Endothelial cell (in vitro differentiated cells): ENCODE measurements at regions not wholly inside any gene's neighbourhood (a gene's known extent, or its start where the extent isn't known, plus 50 kb on each side); places are given as distances from the start of the nearest gene placed in this dataset.

Experiments
- DNase-seq: peaks from one replicate; pipeline ENCODE4 v3.0.0; 2021; ENCODE audit warnings: low spot score
- H3K27ac Mint-ChIP-seq: one replicate; pipeline ENCODE4 v1.8.0; 2021; ENCODE audit warnings: mixed read lengths, inconsistent platforms; ENCODE audit not compliant: unreplicated experiment
- H3K27me3 Mint-ChIP-seq: one replicate; pipeline ENCODE4 v1.8.0; 2021; ENCODE audit warnings: mild to moderate bottlenecking, moderate library complexity, mixed read lengths, inconsistent platforms; ENCODE audit not compliant: unreplicated experiment
- H3K36me3 Mint-ChIP-seq: one replicate; pipeline ENCODE4 v1.8.0; 2021; ENCODE audit warnings: mild to moderate bottlenecking, low read depth, mixed read lengths, inconsistent platforms; ENCODE audit not compliant: unreplicated experiment
- H3K4me1 Mint-ChIP-seq: one replicate; pipeline ENCODE4 v1.8.0; 2021; ENCODE audit warnings: mild to moderate bottlenecking, mixed read lengths, inconsistent platforms; ENCODE audit not compliant: unreplicated experiment
- H3K4me3 Mint-ChIP-seq: one replicate; pipeline ENCODE4 v1.8.0; 2021; ENCODE audit warnings: mild to moderate bottlenecking, mixed read lengths, inconsistent platforms; ENCODE audit not compliant: unreplicated experiment
- H3K9me3 Mint-ChIP-seq: one replicate; pipeline ENCODE4 v1.8.0; 2021; ENCODE audit warnings: mixed read lengths, inconsistent platforms; ENCODE audit not compliant: unreplicated experiment
- CTCF ChIP-seq: fragments of 200-600 bp; sonication (generic); IDR thresholded peaks from one replicate; pipeline ENCODE4 v1.5.0; 2021; ENCODE audit warnings: antibody characterized with exemption; ENCODE audit not compliant: unreplicated experiment

GRCh38 chr2:129879614-129880180, 99.8 kb upstream of the RAB6C start:
- Mint-ChIP-seq H3K4me3 (no peak overlapping the region), H3K4me1 (no peaks in the 10 kb centered on the region), H3K36me3 (no peaks in the 10 kb centered on the region), H3K27ac (no peak overlapping the region), H3K9me3 (no peaks in the 10 kb centered on the region), H3K27me3 (peaks cover 8% of the 10 kb centered on the region)
- DNase-seq = no peak
- TF ChIP-seq CTCF = no peak

GRCh38 chr2:129880309-129880708, 99.2 kb upstream of the RAB6C start:
- Mint-ChIP-seq H3K27ac (no peak overlapping the region), H3K9me3 (no peaks in the 10 kb centered on the region), H3K27me3 (peaks cover 8% of the 10 kb centered on the region), H3K4me1 (no peaks in the 10 kb centered on the region), H3K4me3 (no peak overlapping the region), H3K36me3 (no peaks in the 10 kb centered on the region)
- no peak for DNase-seq
- no peak for TF ChIP-seq CTCF

GRCh38 chr2:129880971-129881370, 98.5 kb upstream of the RAB6C start:
- no peaks in the 10 kb centered on the region for H3K36me3 Mint-ChIP-seq
- no peak for TF ChIP-seq CTCF
- H3K9me3 Mint-ChIP-seq = no peaks in the 10 kb centered on the region
- DNase-seq = no peak
- peaks cover 8% of the 10 kb centered on the region for H3K27me3 Mint-ChIP-seq
- H3K27ac Mint-ChIP-seq = no peak overlapping the region
- no peak overlapping the region for H3K4me3 Mint-ChIP-seq
- H3K4me1 Mint-ChIP-seq = no peaks in the 10 kb centered on the region

- H3K36me3 Mint-ChIP-seq = no peaks in the 10 kb centered on the region
- H3K4me1 Mint-ChIP-seq = no peaks in the 10 kb centered on the region
- H3K9me3 Mint-ChIP-seq = no peaks in the 10 kb centered on the region
- H3K4me3 Mint-ChIP-seq = no peak overlapping the region
- no peak for DNase-seq
- peaks cover 3% of the 10 kb centered on the region for H3K27me3 Mint-ChIP-seq
- no peak for TF ChIP-seq CTCF
- H3K27ac Mint-ChIP-seq = no peak overlapping the region
These were observed 97.6 kb upstream of the RAB6C start for GRCh38 chr2:129881786-129882396.

- H3K36me3 Mint-ChIP-seq = no peaks in the 10 kb centered on the region
- peaks cover 1% of the 10 kb centered on the region for H3K27me3 Mint-ChIP-seq
- DNase-seq = no peak
- no peak overlapping the region for H3K4me3 Mint-ChIP-seq
- H3K4me1 Mint-ChIP-seq = no peaks in the 10 kb centered on the region
- H3K27ac Mint-ChIP-seq = no peak overlapping the region
- TF ChIP-seq CTCF = no peak
- H3K9me3 Mint-ChIP-seq = no peaks in the 10 kb centered on the region
These were observed 97.0 kb upstream of the RAB6C start for GRCh38 chr2:129882476-129882875.
